Gastroesophageal sphincter (tissue), 4 donors: ENCODE measurements at regions not wholly inside any gene's neighbourhood (a gene's known extent, or its start where the extent isn't known, plus 50 kb on each side); places are given as distances from the start of the nearest gene placed in this dataset.

Experiments used
- ATAC-seq: fragments of 150-250 bp; one replicate; pipeline ENCODE4 v1.9.1; 2016; ENCODE audit warnings: mild to moderate bottlenecking, moderate library complexity
- H3K27ac ChIP-seq, 4 donors: fragments of 200-600 bp; sonication (generic) in 3 of 4; 1 replicate in 3 of 4; 2 replicates in 1 of 4; pipeline ENCODE4 v1.5.1; 2016 to 2019
- H3K27me3 ChIP-seq: fragments of 200-600 bp; sonication (generic); one replicate; pipeline ENCODE4 v1.5.1; 2019
- H3K36me3 ChIP-seq, 2 donors: fragments of 200-600 bp; sonication (generic); one replicate each; pipeline ENCODE4 v1.5.1; 2019; ENCODE audit warnings: control low read depth in 1 of 2
- H3K4me1 ChIP-seq, 3 donors: fragments of 200-600 bp; sonication (generic); 1 replicate in 2 of 3; 2 replicates in 1 of 3; pipeline ENCODE4 v1.5.1; 2016 to 2019; ENCODE audit warnings: control low read depth in 2 of 3
- H3K4me3 ChIP-seq, 2 donors: fragments of 200-600 bp; sonication (generic); one replicate each; pipeline ENCODE4 v1.5.1; 2019; ENCODE audit warnings: mild to moderate bottlenecking in 1 of 2, moderate library complexity in 1 of 2
- H3K9me3 ChIP-seq, 3 donors: fragments of 200-600 bp; sonication (generic); one replicate each; pipeline ENCODE4 v1.5.1; 2017 to 2019; ENCODE audit warnings: control low read depth in 2 of 3
- EP300 ChIP-seq: sonication (generic); formaldehyde crosslinking; IDR thresholded peaks from one replicate; pipeline ENCODE4 v1.6.1; 2017; ENCODE audit warnings: antibody characterized with exemption, mild to moderate bottlenecking
- POLR2A ChIP-seq, 2 donors: fragments of 450-650 bp; IDR thresholded peaks; one replicate each; pipeline ENCODE4 v1.6.1; 2017; ENCODE audit warnings: antibody characterized with exemption in 2 of 2, mild to moderate bottlenecking in 2 of 2, moderate library complexity in 1 of 2
- POLR2AphosphoS5 ChIP-seq: sonication (generic); formaldehyde crosslinking; IDR thresholded peaks from one replicate; pipeline ENCODE4 v1.6.1; 2017; ENCODE audit warnings: antibody characterized with exemption
- WGBS, 2 donors: methylation state at CpG; one replicate each; pipeline ENCODE4 v1.1.5; 2018; ENCODE audit warnings: low coverage in 1 of 2; 5-methylcytosine and 5-hydroxymethylcytosine counted together
- TF ChIP-seq, protein P1 (sequence below), 4 experiments: fragments of 200-600 bp in 2 of 4; fragments of 450-650 bp in 2 of 4; sonication (generic) in 1 of 4; IDR thresholded peaks; one replicate each; pipeline ENCODE4 v1.5.1; 2017 to 2019; ENCODE audit warnings: antibody characterized with exemption in 4 of 4, mild to moderate bottlenecking in 2 of 4, moderate library complexity in 2 of 4

DNA sequence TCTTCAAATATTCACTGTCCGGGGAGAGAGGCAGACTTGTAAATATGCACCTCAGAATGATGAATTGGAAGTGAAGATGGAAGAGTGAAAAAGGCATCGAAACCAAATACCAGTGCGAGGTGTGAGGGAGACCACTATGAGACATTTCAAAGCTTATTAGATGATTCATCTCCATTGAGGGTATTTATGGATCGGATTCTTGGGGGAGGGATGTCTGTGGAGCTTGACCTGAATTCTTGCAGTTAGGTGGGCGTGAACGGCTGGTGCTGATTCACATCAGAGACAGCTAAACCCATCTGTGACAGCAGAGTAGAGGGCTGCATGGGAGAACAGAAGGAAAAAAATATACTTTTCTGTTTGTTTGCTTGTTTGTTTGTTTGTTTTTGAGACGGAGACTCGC lies 677.2 kb downstream of the AACS start:
- no peak overlapping the region for H3K4me3 ChIP-seq
- TF ChIP-seq POLR2AphosphoS5 = no peak
- H3K36me3 ChIP-seq = no peaks in the 10 kb centered on the region
- ATAC-seq = no peak
- H3K4me1 ChIP-seq = no peaks in the 10 kb centered on the region
- H3K27me3 ChIP-seq = no peaks in the 10 kb centered on the region
- H3K27ac ChIP-seq = no peak overlapping the region
- peaks cover 0 to 8% (median 0%) of the 10 kb centered on the region in 3 donors for H3K9me3 ChIP-seq
- whole genome bisulfite sequencing, 2 donors = 57 to 81% methylated on average over 8 of the region's 8 CpGs

DNA sequence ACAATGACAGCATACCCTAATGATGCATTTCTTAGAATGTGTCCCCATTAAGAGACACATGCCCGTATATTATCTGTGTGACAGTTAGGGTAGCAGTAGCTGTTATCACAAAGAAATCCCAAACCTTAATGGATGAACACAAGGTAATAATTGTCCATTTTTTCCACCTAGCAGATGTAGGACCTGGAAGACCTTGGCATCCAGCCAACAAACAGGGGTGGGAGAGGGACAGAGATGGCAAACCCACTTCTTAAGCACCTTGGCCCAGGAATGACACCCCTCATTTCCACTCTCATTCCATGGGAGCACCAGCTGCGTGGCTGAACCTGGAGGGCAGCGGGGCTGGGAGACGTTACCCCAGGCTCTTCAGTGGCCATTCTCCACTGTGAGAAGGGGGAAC lies 679.0 kb downstream of the AACS start:
- H3K4me1 ChIP-seq = no peaks in the 10 kb centered on the region
- H3K4me3 ChIP-seq = no peak overlapping the region
- H3K27me3 ChIP-seq = no peaks in the 10 kb centered on the region
- no peak overlapping the region for H3K27ac ChIP-seq
- WGBS, 2 donors = 77 to 88% methylated on average over 1 to 2 of the region's 4 CpGs
- TF ChIP-seq EP300 (no peak), POLR2AphosphoS5 (no peak), POLR2A (IDR thresholded peaks at IDR 0.05) (no peak)
- TF ChIP-seq, protein P1, sequence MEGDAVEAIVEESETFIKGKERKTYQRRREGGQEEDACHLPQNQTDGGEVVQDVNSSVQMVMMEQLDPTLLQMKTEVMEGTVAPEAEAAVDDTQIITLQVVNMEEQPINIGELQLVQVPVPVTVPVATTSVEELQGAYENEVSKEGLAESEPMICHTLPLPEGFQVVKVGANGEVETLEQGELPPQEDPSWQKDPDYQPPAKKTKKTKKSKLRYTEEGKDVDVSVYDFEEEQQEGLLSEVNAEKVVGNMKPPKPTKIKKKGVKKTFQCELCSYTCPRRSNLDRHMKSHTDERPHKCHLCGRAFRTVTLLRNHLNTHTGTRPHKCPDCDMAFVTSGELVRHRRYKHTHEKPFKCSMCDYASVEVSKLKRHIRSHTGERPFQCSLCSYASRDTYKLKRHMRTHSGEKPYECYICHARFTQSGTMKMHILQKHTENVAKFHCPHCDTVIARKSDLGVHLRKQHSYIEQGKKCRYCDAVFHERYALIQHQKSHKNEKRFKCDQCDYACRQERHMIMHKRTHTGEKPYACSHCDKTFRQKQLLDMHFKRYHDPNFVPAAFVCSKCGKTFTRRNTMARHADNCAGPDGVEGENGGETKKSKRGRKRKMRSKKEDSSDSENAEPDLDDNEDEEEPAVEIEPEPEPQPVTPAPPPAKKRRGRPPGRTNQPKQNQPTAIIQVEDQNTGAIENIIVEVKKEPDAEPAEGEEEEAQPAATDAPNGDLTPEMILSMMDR (IDR thresholded peaks at IDR 0.05) = no peak
- no peaks in the 10 kb centered on the region for H3K36me3 ChIP-seq
- peaks cover 0 to 8% (median 0%) of the 10 kb centered on the region in 3 donors for H3K9me3 ChIP-seq
- no peak for ATAC-seq

DNA sequence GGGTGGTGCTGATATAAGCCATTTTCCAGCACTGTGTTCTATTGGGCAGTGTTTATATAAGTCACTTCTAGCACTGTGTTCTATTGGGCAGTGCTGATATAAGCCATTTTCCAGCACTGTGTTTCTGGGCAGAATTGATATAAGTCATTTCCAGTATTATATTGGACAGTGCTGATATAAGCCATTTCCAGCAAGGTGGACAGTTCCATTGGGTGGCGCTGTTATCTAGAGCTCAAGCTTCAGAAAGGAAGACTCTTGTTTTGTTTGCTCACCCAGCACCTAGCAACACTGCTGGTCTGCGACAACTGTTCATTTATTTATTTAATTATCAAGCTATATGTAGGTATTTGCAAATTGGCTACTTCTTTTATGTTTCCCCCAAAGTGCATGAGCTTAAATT lies 690.3 kb downstream of the AACS start:
- Histone ChIP-seq H3K36me3 (no peaks in the 10 kb centered on the region), H3K27me3 (no peaks in the 10 kb centered on the region), H3K4me1 (no peaks in the 10 kb centered on the region), H3K9me3 (no peaks in the 10 kb centered on the region), H3K4me3 (no peak overlapping the region), H3K27ac (no peak overlapping the region)
- 29 to 75% methylated on average over 1 to 2 of the region's 2 CpGs for WGBS, 2 donors
- TF ChIP-seq EP300 (no peak), POLR2AphosphoS5 (no peak), POLR2A (IDR thresholded peaks at IDR 0.05) (no peak)
- TF ChIP-seq, protein P1 (IDR thresholded peaks at IDR 0.05) = no peak
- no peak for ATAC-seq

DNA sequence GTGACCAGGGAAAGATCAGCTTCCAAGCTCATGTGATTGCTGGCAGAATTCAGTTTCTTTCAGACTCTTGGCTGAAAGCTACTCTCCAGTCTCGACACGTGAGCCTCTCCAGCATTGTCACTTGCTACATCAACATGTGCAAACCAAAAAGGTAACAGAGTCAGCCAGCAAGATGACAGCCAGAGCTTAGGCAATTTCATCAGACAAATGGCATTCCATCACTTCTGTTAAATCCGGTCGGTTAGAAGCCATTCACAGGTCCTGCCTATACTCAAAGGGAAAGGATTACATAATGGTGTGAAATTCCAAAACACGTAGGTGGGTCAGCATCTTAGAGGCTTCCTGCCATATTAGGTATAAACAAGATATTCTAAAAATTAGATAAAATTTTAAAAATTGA lies 700.9 kb downstream of the AACS start:
- Histone ChIP-seq H3K4me1 (no peaks in the 10 kb centered on the region), H3K36me3 (no peaks in the 10 kb centered on the region), H3K9me3 (no peaks in the 10 kb centered on the region), H3K27me3 (no peaks in the 10 kb centered on the region), H3K4me3 (no peak overlapping the region), H3K27ac (no peak overlapping the region)
- 31 to 53% methylated on average over 3 to 5 of the region's 5 CpGs for WGBS, 2 donors
- TF ChIP-seq, protein P1 (IDR thresholded peaks at IDR 0.05) = no peak
- no peak for TF ChIP-seq EP300
- no peak for TF ChIP-seq POLR2AphosphoS5
- TF ChIP-seq POLR2A (IDR thresholded peaks at IDR 0.05) = no peak
- ATAC-seq = no peak

DNA sequence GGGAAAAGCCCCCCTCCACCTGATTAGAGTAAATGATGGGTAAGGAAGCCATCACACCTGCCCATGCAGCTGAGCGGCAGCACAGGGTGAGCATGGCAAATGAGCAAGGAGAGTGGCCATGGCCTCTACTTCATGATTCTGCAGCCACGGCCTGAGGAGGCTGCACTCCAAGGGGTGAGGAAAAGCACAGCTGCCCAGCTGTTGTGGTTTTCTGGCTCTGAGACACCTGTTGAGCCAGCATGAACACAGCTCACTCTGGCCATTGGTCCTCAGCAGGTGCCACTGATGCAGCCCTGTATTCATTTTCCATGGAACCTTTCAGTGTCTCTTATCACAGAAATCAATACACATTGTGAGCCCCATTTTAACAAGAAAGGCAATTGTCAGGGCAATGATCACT lies 707.2 kb downstream of the AACS start:
- no peak for ATAC-seq
- 93% methylated on average over 2 of the region's 2 CpGs; no CpG with 5 or more reads in 1 of the 2 donors for WGBS, 2 donors
- Histone ChIP-seq H3K27ac (no peak overlapping the region), H3K4me1 (no peaks in the 10 kb centered on the region), H3K4me3 (no peak overlapping the region), H3K9me3 (peaks cover 0 to 16% (median 0%) of the 10 kb centered on the region in 3 donors), H3K27me3 (no peaks in the 10 kb centered on the region), H3K36me3 (no peaks in the 10 kb centered on the region)
- TF ChIP-seq POLR2A (IDR thresholded peaks at IDR 0.05) = no peak
- TF ChIP-seq, protein P1 (IDR thresholded peaks at IDR 0.05) = no peak
- TF ChIP-seq EP300 = no peak
- TF ChIP-seq POLR2AphosphoS5 = no peak
